PC-3 (cell line): ENCODE measurements at regions not wholly inside any gene's neighbourhood (a gene's known extent, or its start where the extent isn't known, plus 50 kb on each side); places are given as distances from the start of the nearest gene placed in this dataset.

Experiments
- CTCF ChIP-seq: fragments of 300-600 bp; sonication (generic); conservative IDR thresholded peaks from 2 replicates; pipeline ENCODE4 v1.5.1; 2017; ENCODE audit warnings: antibody characterized with exemption, low read depth, mild to moderate bottlenecking, low read length
- EZH2 ChIP-seq: fragments of 300-600 bp; sonication (generic); IDR thresholded peaks from one replicate; pipeline ENCODE4 v1.6.1; 2017; ENCODE audit warnings: antibody characterized with exemption, mild to moderate bottlenecking, low read length; ENCODE audit not compliant: unreplicated experiment

GRCh38 chr6:93917216-93917615 lies 497.9 kb upstream of the EPHA7 start:
- TF ChIP-seq EZH2 = no peak
- no peak for TF ChIP-seq CTCF
